GM12891 (cell line): ENCODE measurements at regions not wholly inside any gene's neighbourhood (a gene's known extent, or its start where the extent isn't known, plus 50 kb on each side); places are given as distances from the start of the nearest gene placed in this dataset.

Experiments used
- DNase-seq: peaks from one replicate; pipeline ENCODE4 v3.0.0; 2011; ENCODE audit warnings: low spot score; ENCODE audit not compliant: insufficient read length
- FAIRE-seq: peaks from 2 replicates; lab custom pipeline; 2011; peaks lifted over from hg19 to GRCh38; lab: Jason Lieb, UNC
- PAX5 ChIP-seq: IDR thresholded peaks from 2 replicates; pipeline ENCODE4 v1.6.1; 2011; ENCODE audit warnings: low read length, moderate library complexity, mild to moderate bottlenecking; ENCODE audit not compliant: insufficient read depth, severe bottlenecking
- POLR2A ChIP-seq: IDR thresholded peaks from 2 replicates; pipeline ENCODE4 v1.6.1; 2011; ENCODE audit warnings: low read depth, low read length, control low read depth
- POLR2AphosphoS5 ChIP-seq: IDR thresholded peaks from 2 replicates; pipeline ENCODE4 v1.6.1; 2011; ENCODE audit warnings: low read depth, low read length, control low read depth
- POU2F2 ChIP-seq: IDR thresholded peaks from 2 replicates; pipeline ENCODE4 v1.6.1; 2011; ENCODE audit warnings: low read depth, mild to moderate bottlenecking, control low read depth, low read length, moderate library complexity
- SPI1 ChIP-seq: IDR thresholded peaks from 2 replicates; pipeline ENCODE4 v1.6.1; 2011; ENCODE audit warnings: low read depth, low read length, control low read depth
- TAF1 ChIP-seq: IDR thresholded peaks from 2 replicates; pipeline ENCODE4 v1.6.1; 2011; ENCODE audit warnings: low read depth, low read length, control low read depth

DNA sequence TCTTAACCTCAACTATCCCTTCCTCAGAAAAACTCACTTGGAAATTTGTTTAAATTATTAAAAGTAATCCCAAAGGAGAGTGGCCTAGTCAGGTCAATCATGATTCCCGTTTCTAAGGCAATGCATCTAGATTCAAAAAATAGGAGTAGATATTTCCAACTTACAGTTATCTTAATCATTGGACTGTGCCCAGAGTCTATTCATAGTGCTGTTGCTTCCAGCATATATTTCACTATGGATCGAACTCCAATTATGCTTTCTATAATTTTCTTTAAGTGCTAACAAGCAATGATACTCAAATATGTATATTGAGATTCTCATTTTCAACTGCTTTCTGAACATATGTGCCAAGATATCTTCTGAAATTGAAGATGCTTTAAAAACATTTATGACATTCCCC, 229.2 kb upstream of the NWD2 start:
- DNase-seq (no peak), FAIRE-seq (no peak)
- TF ChIP-seq PAX5: no peak
- no peak for TF ChIP-seq POLR2A
- no peak for TF ChIP-seq POLR2AphosphoS5
- TF ChIP-seq POU2F2: no peak
- TF ChIP-seq SPI1: no peak
- TF ChIP-seq TAF1: no peak

- TF ChIP-seq POU2F2 (no peak), POLR2AphosphoS5 (no peak), TAF1 (no peak), PAX5 (no peak), POLR2A (no peak), SPI1 (no peak)
- FAIRE-seq: no peak
Measured at GRCh38 chr4:37023504-37023903, 221.0 kb upstream of the NWD2 start.

DNA sequence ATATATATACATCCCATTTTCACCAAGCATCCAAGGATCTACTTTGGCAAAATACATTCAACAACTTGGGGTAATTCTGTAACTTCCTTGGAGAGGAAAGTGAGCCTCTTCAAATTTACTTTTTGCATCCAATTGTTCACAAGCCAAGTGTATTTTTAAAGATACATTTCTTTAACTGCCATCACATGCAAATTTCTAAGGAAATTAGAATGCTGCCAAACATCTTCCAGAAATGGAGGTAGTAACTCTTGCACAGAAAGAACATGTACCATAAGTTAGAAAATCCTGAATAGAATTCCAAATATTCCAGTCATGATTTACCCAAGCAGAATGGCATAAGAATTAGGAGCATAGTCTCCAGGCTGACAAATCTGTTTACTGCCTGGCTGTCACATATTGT, 220.5 kb upstream of the NWD2 start:
- TF ChIP-seq POLR2A (no peak), TAF1 (no peak), SPI1 (no peak), PAX5 (no peak), POLR2AphosphoS5 (no peak), POU2F2 (no peak)
- DNase-seq: no peak
- no peak for FAIRE-seq

More at GRCh38 chr4:37023504-37023903, 221.0 kb upstream of the NWD2 start:
- DNase-seq: no peak

DNA sequence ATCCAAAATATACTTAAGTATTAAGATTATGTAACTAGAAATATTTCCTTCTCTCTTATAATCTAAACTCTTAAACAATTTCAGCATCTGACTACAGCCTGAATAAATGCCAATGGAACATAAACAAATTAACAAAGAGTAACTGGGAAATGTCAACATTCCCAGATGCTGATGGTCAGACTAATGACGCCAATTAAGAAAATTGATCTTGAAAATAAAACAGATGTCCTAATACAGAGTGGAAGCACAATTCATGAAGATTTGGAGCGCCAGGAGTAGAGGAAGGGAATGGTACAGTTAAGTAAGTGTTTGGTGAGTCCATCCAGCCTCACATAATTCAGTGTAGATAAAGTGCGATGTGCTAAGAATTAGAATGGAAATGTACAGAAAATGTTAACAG, 203.7 kb upstream of the NWD2 start:
- DNase-seq (no peak), FAIRE-seq (no peak)
- TF ChIP-seq POU2F2 (no peak), SPI1 (no peak), POLR2A (no peak), POLR2AphosphoS5 (no peak), TAF1 (no peak), PAX5 (no peak)

DNA sequence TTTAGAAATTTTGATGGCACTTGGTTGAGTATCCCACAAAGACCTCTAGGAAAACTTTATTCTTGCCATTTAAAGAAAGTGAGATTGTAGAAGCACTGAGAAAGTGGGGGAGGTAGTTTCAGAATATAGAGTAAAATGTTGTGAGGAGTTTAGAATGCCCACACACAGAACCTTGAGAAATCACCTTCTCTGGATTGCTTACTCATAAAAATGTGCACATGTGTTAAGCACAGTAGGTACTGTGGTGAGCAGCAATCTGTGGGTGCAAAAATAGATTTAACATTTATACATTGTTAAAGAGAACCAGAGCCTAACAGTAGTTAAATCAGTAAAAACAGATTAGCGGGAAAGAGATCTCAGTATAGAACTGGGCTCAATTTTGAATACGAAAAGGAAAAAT, 201.2 kb upstream of the NWD2 start:
- FAIRE-seq: no peak
- TF ChIP-seq POLR2AphosphoS5: no peak
- no peak for TF ChIP-seq SPI1
- no peak for TF ChIP-seq POU2F2
- no peak for DNase-seq

- DNase-seq: no peak
- no peak for FAIRE-seq
- no peak for TF ChIP-seq POLR2AphosphoS5
- no peak for TF ChIP-seq TAF1
- TF ChIP-seq PAX5: no peak
- no peak for TF ChIP-seq POU2F2
- TF ChIP-seq SPI1: no peak
- no peak for TF ChIP-seq POLR2A
Measured at GRCh38 chr4:37051111-37051510, 193.4 kb upstream of the NWD2 start.

DNA sequence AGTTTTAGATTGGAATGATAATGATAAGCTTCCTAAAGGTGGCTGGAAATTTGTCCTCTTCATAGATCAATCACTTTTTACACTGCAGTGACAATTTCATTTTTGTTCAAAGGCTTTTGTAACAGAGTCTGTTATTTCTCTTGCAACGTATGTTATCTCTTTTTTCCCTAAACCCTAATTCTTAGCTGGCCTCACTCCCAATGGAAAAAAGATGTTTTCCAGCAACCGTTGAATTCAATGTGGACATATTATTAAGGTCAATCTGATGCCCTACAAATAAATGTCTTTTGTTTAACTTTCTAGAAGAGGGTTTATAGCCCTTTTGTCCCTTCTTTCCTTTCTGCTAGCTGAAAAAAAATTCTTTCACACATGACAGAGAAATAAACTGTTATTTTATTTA, 192.7 kb upstream of the NWD2 start:
- DNase-seq: no peak
- no peak for FAIRE-seq
- no peak for TF ChIP-seq POU2F2
- no peak for TF ChIP-seq TAF1
- TF ChIP-seq POLR2AphosphoS5: no peak
- no peak for TF ChIP-seq SPI1
- no peak for TF ChIP-seq POLR2A
- no peak for TF ChIP-seq PAX5

GRCh38 chr4:37054531-37055077, 189.9 kb upstream of the NWD2 start:
- FAIRE-seq (no peak), DNase-seq (no peak)
- TF ChIP-seq SPI1: no peak
- TF ChIP-seq POU2F2: no peak
- no peak for TF ChIP-seq TAF1
- no peak for TF ChIP-seq POLR2AphosphoS5
- TF ChIP-seq PAX5: no peak
- no peak for TF ChIP-seq POLR2A

- no peak for FAIRE-seq
- no peak for DNase-seq
- TF ChIP-seq SPI1 (no peak), POLR2A (no peak), TAF1 (no peak), PAX5 (no peak)
Measured at GRCh38 chr4:37058826-37059225, 185.7 kb upstream of the NWD2 start.

DNA sequence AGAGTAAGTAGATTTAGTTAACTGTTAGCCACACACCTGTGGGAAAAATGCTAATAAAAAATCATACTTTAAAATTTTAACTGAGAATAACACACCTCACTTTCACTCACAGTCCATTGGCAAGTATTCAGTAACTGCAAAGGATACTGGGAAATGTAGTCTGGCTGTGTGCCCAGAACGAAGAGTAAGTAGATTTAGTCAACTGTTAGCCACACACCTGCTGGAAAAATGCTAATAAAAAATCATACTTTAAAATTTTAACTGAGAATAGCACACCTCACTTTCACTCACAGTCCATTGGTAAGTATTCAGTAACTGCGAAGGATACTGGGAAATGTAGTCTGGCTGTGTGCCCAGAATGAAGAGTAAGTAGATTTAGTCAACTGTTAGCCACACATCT, 178.4 kb upstream of the NWD2 start:
- no peak for TF ChIP-seq PAX5
- no peak for TF ChIP-seq POLR2AphosphoS5
- no peak for TF ChIP-seq TAF1
- TF ChIP-seq SPI1: no peak
- TF ChIP-seq POU2F2: no peak
- no peak for FAIRE-seq
- DNase-seq: no peak
